GM20000 (cell line): ENCODE measurements at regions not wholly inside any gene's neighbourhood (a gene's known extent, or its start where the extent isn't known, plus 50 kb on each side); places are given as distances from the start of the nearest gene placed in this dataset.

ENCODE experiments used
- DNase-seq: peaks from one replicate; pipeline ENCODE4 v3.0.0; 2012; ENCODE audit warnings: low spot score
- CTCF ChIP-seq: IDR thresholded peaks from 2 replicates; pipeline ENCODE4 v1.5.1; 2012; ENCODE audit warnings: mild to moderate bottlenecking, control low read depth; ENCODE audit errors: extremely low read depth, missing control alignments

- no peak for DNase-seq
- no peak for TF ChIP-seq CTCF
Observed at GRCh38 chr20:41900201-41900691, 282.1 kb upstream of the CHD6 start.

- no peak for TF ChIP-seq CTCF
- no peak for DNase-seq
Observed at GRCh38 chr20:41897708-41898107, 279.5 kb upstream of the CHD6 start.

GRCh38 chr20:41895241-41896032 is 277.3 kb upstream of the CHD6 start:
- no peak for TF ChIP-seq CTCF
- no peak for DNase-seq

GRCh38 chr20:41894255-41894963 is 276.2 kb upstream of the CHD6 start:
- TF ChIP-seq CTCF, result no peak
- DNase-seq, result no peak

GRCh38 chr20:41892031-41892430 is 273.9 kb upstream of the CHD6 start:
- no peak for TF ChIP-seq CTCF

GRCh38 chr20:41889844-41890224 is 271.7 kb upstream of the CHD6 start:
- DNase-seq, result no peak
- TF ChIP-seq CTCF, result no peak

More at GRCh38 chr20:41892031-41892430, 273.9 kb upstream of the CHD6 start:
- DNase-seq, result no peak
